OCI-LY7 (cell line): ENCODE measurements at regions not wholly inside any gene's neighbourhood (a gene's known extent, or its start where the extent isn't known, plus 50 kb on each side); places are given as distances from the start of the nearest gene placed in this dataset.

Source experiments
- BruUV-seq: library from RNA; stranded (reverse); fragments of 400-500 nt; replicated peaks from 2 replicates; lab custom pipeline; 2021; lab: Mats Ljungman, UMichigan
- CTCF ChIA-PET: fragments of 300-600 bp; sonication (Branson Sonifier 250); formaldehyde crosslinking; loops from one replicate; lab custom pipeline; 2022; ENCODE audit warnings: antibody characterized with exemption; ENCODE audit not compliant: unreplicated experiment; lab: Charles Lee
- POLR2A ChIA-PET: fragments of 300-600 bp; sonication (Branson Sonifier 250); formaldehyde crosslinking; loops from one replicate; lab custom pipeline; 2022; ENCODE audit warnings: antibody characterized with exemption; lab: Charles Lee
- DNase-seq: peaks from one replicate; pipeline ENCODE4 v3.0.0-alpha.2; 2015; ENCODE audit warnings: low spot score
- H2AFZ ChIP-seq: fragments of 200-600 bp; sonication (generic), shearing (Covaris generic); 2 replicates; pipeline ENCODE4 v1.6.1; 2014; ENCODE audit warnings: mild to moderate bottlenecking, antibody characterized with exemption, low read length, moderate library complexity
- H3K27ac ChIP-seq: fragments of 200-600 bp; sonication (generic); 2 replicates; pipeline ENCODE4 v1.5.1; 2014; ENCODE audit warnings: mixed run types, low read depth, mild to moderate bottlenecking, moderate library complexity, low read length, inconsistent platforms; ENCODE audit not compliant: poor library complexity, severe bottlenecking
- H3K36me3 ChIP-seq: fragments of 200-600 bp; sonication (generic); 2 replicates; pipeline ENCODE4 v1.6.1; 2014; ENCODE audit warnings: mild to moderate bottlenecking, antibody characterized with exemption, low read length, moderate library complexity, mixed read lengths; ENCODE audit not compliant: insufficient read depth
- H3K4me1 ChIP-seq: fragments of 200-600 bp; sonication (generic); 2 replicates; pipeline ENCODE4 v1.5.1; 2014; ENCODE audit warnings: mild to moderate bottlenecking, low read length; ENCODE audit not compliant: insufficient read depth, poor library complexity, severe bottlenecking
- H3K4me2 ChIP-seq: fragments of 200-600 bp; sonication (generic); 2 replicates; pipeline ENCODE4 v1.6.1; 2014; ENCODE audit warnings: mild to moderate bottlenecking, low read length
- H3K4me3 ChIP-seq: fragments of 200-600 bp; sonication (generic); 2 replicates; pipeline ENCODE4 v1.5.1; 2014; ENCODE audit warnings: mild to moderate bottlenecking, low read depth, low read length; ENCODE audit not compliant: poor library complexity, severe bottlenecking
- H3K79me2 ChIP-seq: fragments of 200-600 bp; sonication (generic); 2 replicates; pipeline ENCODE4 v1.6.1; 2016; ENCODE audit warnings: low read depth, mild to moderate bottlenecking, low read length, moderate library complexity, mixed read lengths; ENCODE audit not compliant: insufficient read depth
- H3K9me2 ChIP-seq: fragments of 200-600 bp; sonication (generic); 2 replicates; pipeline ENCODE4 v1.6.1; 2016; ENCODE audit warnings: mild to moderate bottlenecking, low read length, mixed read lengths; ENCODE audit not compliant: insufficient read depth
- H3K9me3 ChIP-seq: fragments of 200-600 bp; sonication (generic); 2 replicates; pipeline ENCODE4 v1.6.1; 2014; ENCODE audit warnings: mild to moderate bottlenecking, mixed run types, low read length, mixed read lengths
- H4K20me1 ChIP-seq: fragments of 200-600 bp; sonication (generic); 2 replicates; pipeline ENCODE4 v1.6.1; 2014; ENCODE audit warnings: mild to moderate bottlenecking, antibody characterized with exemption, low read length, moderate library complexity, mixed read lengths; ENCODE audit not compliant: insufficient read depth
- CTCF ChIP-seq: fragments of 200-600 bp; sonication (generic); conservative IDR thresholded peaks from 2 replicates; pipeline ENCODE4 v1.5.1; 2014; ENCODE audit warnings: mild to moderate bottlenecking, antibody characterized with exemption, low read length, moderate library complexity, mixed read lengths
- EZH2phosphoT487 ChIP-seq: fragments of 200-600 bp; sonication (generic); IDR thresholded peaks from 2 replicates; pipeline ENCODE4 v1.6.1; 2018; ENCODE audit warnings: low read depth, borderline replicate concordance, mild to moderate bottlenecking, mixed run types, antibody characterized with exemption, low read length, moderate library complexity, mixed read lengths
- intact Hi-C: fragments of 100-400 bp; cut with micrococcal nuclease; formaldehyde crosslinking; loops from one replicate; pipeline ENCODE4 v1.10.0; 2022; ENCODE audit not compliant: unreplicated experiment

DNA sequence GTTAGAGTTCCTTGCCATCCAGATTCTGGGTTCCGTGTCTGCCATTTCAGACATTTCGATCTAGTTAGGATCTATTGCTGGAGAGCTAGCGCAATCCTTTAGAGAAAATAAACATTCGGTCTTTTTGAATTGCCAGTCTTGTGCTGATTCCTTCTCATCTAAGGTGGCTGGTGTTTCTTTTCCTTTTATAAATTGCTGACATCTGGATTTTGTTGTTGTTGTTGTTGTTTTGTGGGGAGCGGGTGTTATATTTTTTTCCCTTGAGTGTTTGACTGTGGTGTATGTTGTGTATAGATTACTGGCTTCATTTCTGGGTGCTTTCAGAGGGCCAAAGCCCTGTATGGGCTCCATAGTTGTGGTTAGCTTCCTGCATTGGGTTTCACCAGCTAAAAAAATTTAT, 128.5 kb upstream of the LRP1B start:
- TF ChIP-seq EZH2phosphoT487 (no peak), CTCF (no peak)
- no TSS peak for BruUV-seq
- H3K9me3 ChIP-seq: no peaks in the 10 kb centered on the region
- H3K36me3 ChIP-seq: no peaks in the 10 kb centered on the region
- DNase-seq: no peak
- CTCF ChIA-PET: no interaction called here
- H3K27ac ChIP-seq: no peak overlapping the region
- POLR2A ChIA-PET: no interaction called here
- no peak overlapping the region for H2AFZ ChIP-seq
- no peaks in the 10 kb centered on the region for H3K9me2 ChIP-seq
- intact Hi-C loops: no loop called here
- H3K4me1 ChIP-seq: no peaks in the 10 kb centered on the region
- H3K79me2 ChIP-seq: no peaks in the 10 kb centered on the region
- no peak overlapping the region for H3K4me3 ChIP-seq
- H4K20me1 ChIP-seq: no peaks in the 10 kb centered on the region
- H3K4me2 ChIP-seq: no peak overlapping the region

DNA sequence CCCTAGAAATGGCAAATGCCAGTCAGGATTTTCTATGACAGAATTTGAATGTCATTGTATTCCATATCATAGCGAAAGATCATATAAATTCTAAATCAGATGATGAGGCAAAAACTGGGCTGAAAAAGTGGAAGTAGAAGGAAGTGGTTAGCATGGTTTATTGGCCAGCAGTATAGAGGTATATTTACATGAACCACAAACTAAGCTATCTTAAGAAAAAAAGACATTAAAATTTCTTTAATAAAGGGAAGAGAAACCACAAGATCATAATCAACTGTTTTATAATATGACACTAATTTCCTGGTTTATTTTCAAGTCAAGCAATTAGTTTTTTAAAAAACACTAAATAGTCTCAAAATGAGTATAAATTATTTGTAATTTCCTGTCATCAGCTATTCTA, 123.2 kb upstream of the LRP1B start:
- POLR2A ChIA-PET: no interaction called here
- intact Hi-C loops: no loop called here
- H3K9me3 ChIP-seq: no peaks in the 10 kb centered on the region

DNA sequence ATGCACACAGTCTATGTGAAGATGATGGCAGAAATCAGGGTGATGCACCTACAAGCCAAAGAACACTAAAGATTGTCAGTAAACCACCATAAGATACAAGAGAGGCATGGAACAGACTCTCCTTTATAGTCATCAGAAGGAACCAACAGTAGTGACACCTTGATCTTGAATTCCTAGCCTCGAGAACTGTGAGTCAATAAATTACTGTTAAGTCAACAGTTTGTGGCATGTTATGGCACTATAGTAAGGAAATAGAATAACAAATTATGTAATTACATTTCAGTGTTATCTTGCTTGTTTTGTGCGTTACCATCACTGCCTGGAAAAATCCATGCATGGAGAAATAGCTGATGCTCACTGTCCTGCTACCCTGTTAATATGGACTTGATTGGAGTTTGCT, 110.2 kb upstream of the LRP1B start:
- intact Hi-C loops: no loop called here
- H4K20me1 ChIP-seq: no peaks in the 10 kb centered on the region
- H2AFZ ChIP-seq: no peak overlapping the region
- ChIA-PET CTCF (no interaction called here), POLR2A (no interaction called here)
- no peak for DNase-seq
- H3K9me2 ChIP-seq: no peaks in the 10 kb centered on the region
- no peaks in the 10 kb centered on the region for H3K4me1 ChIP-seq
- no TSS peak for BruUV-seq
- no peaks in the 10 kb centered on the region for H3K36me3 ChIP-seq
- H3K79me2 ChIP-seq: no peaks in the 10 kb centered on the region
- H3K27ac ChIP-seq: no peak overlapping the region
- H3K4me2 ChIP-seq: no peak overlapping the region
- TF ChIP-seq EZH2phosphoT487 (no peak), CTCF (no peak)
- no peak overlapping the region for H3K4me3 ChIP-seq
- no peaks in the 10 kb centered on the region for H3K9me3 ChIP-seq

More for the DNA sequence above, 123.2 kb upstream of the LRP1B start:
- no peaks in the 10 kb centered on the region for H4K20me1 ChIP-seq
- no TSS peak for BruUV-seq
- no peaks in the 10 kb centered on the region for H3K9me2 ChIP-seq
- no peak overlapping the region for H3K27ac ChIP-seq
- H3K36me3 ChIP-seq: no peaks in the 10 kb centered on the region
- H3K4me1 ChIP-seq: no peaks in the 10 kb centered on the region
- no peak overlapping the region for H3K4me2 ChIP-seq
- CTCF ChIA-PET: no interaction called here
- DNase-seq: no peak
- no peak overlapping the region for H3K4me3 ChIP-seq
- TF ChIP-seq EZH2phosphoT487 (no peak), CTCF (no peak)
- H2AFZ ChIP-seq: no peak overlapping the region
- no peaks in the 10 kb centered on the region for H3K79me2 ChIP-seq
